HCEC 1CT (cell line): ENCODE measurements at regions not wholly inside any gene's neighbourhood (a gene's known extent, or its start where the extent isn't known, plus 50 kb on each side); places are given as distances from the start of the nearest gene placed in this dataset.
A peak's percentile ranks its signal among the peaks of the same experiment; 100 is the strongest.

Experiments
- DNase-seq: peaks from one replicate; pipeline ENCODE4 v3.0.0-alpha.2; 2017

GRCh38 chr20:34163307-34163706 is 51.3 kb upstream of the EIF2S2 start:
- DNase-seq: no peak

GRCh38 chr20:34164381-34164984 is 52.4 kb upstream of the EIF2S2 start:
- DNase-seq: no peak

- no peak for DNase-seq
Measured at GRCh38 chr20:34165018-34165619, 53.1 kb upstream of the EIF2S2 start.

- DNase-seq: no peak
Measured at GRCh38 chr20:34171640-34172039, 59.6 kb upstream of the EIF2S2 start.

- DNase-seq: no peak
Measured at GRCh38 chr20:34172926-34173325, 60.9 kb upstream of the EIF2S2 start.

- DNase-seq: no peak
Measured at GRCh38 chr20:34175079-34175478, 63.0 kb upstream of the EIF2S2 start.

GRCh38 chr20:34175879-34176278 is 63.8 kb upstream of the EIF2S2 start:
- no peak for DNase-seq

GRCh38 chr20:34177052-34177451 is 64.2 kb upstream of the ASIP start:
- DNase-seq: no peak

GRCh38 chr20:34179637-34180360 is 61.4 kb upstream of the ASIP start:
- no peak for DNase-seq

- no peak for DNase-seq
Measured at GRCh38 chr20:34180460-34181120, 60.6 kb upstream of the ASIP start.

GRCh38 chr20:34181484-34181883 is 59.7 kb upstream of the ASIP start:
- no peak for DNase-seq

GRCh38 chr20:34185766-34186620 is 55.2 kb upstream of the ASIP start:
- DNase-seq: no peak

- no peak for DNase-seq
Measured at GRCh38 chr20:34189572-34190163, 51.6 kb upstream of the ASIP start.

- DNase-seq: no peak
Measured at GRCh38 chr20:34190262-34190661, 51.0 kb upstream of the ASIP start.

GRCh38 chr20:34190679-34191090 is 50.5 kb upstream of the ASIP start:
- peak; percentile 83 for DNase-seq
